GM12801 (cell line): ENCODE measurements at regions not wholly inside any gene's neighbourhood (a gene's known extent, or its start where the extent isn't known, plus 50 kb on each side); places are given as distances from the start of the nearest gene placed in this dataset.

Experiments
- CTCF ChIP-seq: IDR thresholded peaks from one replicate; pipeline ENCODE4 v1.5.1; 2011; ENCODE audit warnings: control low read depth; ENCODE audit not compliant: insufficient read length; ENCODE audit errors: extremely low read depth

DNA sequence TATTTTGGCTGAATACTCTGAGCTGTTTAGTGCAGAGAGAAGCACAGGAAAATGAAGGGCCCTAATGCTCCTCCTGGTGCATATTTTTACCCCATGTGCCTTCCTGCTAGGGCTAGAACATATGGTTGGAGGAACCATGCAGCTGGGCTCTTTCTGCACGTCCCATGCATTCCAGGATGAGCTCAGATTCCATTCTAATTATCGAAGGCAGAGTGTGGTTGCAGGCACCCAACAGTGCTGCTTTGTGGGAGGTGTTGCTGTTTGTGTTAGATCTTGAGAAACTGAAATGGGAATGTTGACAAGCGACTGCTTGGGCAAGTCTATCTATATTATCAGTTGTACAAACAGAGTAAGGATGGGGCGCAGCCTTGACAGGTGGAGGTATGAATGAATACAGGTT is 419.5 kb downstream of the DHX35 start:
- no peak for TF ChIP-seq CTCF

DNA sequence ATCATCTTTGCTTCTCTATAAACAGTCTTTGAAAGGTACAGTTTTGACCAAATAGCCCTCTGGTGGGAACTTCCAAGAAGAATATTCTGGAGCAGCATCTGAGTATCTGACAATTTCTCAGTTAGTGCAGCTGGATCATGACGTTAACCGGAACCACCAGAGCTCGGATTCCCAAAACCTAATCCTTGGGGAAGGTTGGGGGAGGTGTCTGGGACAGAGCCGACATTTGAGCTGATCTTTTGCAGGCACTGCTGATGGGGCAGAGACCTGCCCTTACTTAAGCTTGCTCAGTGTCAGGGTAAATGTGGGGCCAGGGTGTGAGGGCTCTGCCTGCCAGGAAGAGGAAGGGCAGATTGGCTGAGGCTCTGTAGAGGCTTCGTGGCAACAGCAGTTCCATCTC is 416.6 kb downstream of the DHX35 start:
- no peak for TF ChIP-seq CTCF

GRCh38 chr20:39376788-39377187 is 414.6 kb downstream of the DHX35 start:
- TF ChIP-seq CTCF = no peak

GRCh38 chr20:39364320-39364719 is 402.2 kb downstream of the DHX35 start:
- no peak for TF ChIP-seq CTCF

GRCh38 chr20:39359981-39360620 is 398.0 kb downstream of the DHX35 start:
- TF ChIP-seq CTCF = no peak

DNA sequence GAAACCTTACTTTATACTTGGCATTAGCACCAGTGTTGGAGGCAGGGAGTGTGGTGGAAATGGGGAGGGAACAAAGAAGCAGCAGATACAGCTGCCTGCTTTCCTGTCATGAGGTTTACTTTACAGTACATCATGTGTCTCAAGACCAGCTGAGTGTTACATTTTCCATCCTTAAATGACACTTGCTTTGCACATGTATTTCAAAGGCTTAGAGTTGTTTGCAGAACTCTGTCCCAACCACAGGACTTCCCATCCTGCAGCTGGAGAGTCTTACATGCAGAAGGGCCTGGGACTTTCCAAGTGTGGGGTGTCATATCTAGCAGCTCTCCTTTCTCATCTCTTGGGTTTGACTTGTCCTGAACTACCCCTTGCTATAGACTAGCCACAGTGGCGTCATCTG is 395.9 kb downstream of the DHX35 start:
- TF ChIP-seq CTCF = no peak

GRCh38 chr20:39356908-39357307 is 394.8 kb downstream of the DHX35 start:
- no peak for TF ChIP-seq CTCF
